ENCODE measurements at regions not wholly inside any gene's neighbourhood (a gene's known extent, or its start where the extent isn't known, plus 50 kb on each side); places are given as distances from the start of the nearest gene placed in this dataset.

DNA sequence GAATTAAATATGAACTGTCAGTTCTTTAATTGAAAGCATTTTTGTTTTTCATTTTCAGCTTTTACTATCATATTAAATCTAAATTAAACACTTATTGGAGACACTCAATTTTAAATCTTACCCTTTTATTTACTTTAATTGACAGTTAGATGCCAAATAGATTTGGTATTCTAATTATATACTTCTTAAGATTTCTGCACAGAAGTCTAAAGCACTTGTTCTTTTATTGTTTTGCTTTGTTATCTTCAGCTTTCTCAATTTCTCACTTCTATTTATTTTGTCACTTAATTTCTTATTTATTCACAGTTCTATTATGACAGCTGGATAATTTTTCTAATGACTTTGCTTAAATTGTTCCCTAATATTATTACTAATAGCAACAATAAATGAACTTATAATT, 1397.3 kb upstream of the MIR17HG start:
- no peak for DNase-seq

DNA sequence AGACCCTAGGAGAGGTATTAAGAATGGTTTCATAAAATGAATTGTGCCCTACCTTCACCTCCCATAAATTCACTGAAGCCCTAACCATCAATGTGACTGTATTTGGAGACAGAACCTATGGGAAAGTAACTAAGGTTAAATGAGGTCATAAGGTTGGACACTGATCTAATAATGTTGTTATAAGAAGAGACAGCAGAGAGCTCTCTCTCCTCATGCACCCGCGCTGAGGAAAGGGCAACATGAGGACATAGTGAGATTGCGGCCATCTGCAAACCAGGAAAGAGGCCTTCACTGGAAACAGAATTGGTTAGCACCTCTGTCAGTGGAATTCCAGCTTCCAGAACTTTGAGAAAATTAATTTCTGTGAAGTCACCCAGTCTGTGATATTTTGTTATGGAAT, 1396.1 kb upstream of the MIR17HG start:
- no peak for DNase-seq

DNA sequence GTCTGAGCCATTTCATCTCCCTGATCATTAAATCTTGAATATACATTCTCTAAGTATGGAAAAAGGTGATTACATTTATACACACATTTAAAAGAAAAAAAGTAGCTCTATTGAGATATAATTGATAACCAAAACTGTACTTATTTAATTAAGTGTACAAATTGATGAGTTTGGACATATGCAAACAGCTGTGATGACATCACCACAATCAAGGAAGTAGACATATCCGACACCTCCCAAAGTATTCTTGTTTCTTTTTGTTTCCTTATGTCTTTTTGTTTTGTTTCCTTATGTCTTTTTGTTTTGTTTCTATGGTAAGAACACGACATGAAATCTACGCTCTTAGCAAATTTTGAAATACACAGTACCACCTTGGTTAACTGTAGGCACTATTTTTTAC, 1393.9 kb upstream of the MIR17HG start:
- no peak for DNase-seq

DNA sequence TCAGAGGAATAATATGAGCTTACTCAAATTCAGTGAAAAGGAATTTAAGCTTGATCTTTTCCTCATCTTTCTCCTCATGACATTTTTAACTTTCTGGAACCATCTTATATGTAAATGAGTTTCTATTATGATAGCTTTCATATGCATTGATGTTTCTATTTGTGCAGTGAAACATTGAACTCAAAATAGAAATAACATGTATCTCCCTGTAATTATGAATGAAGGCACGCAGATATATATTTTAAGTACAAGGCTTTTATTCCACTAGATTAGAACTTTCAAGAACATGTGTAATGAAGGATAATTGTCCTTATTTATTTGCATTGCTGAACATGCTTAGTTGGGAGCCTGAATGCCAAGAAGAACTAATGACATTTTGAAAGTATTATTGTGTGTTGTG, 1391.7 kb upstream of the MIR17HG start:
- no peak for DNase-seq

DNA sequence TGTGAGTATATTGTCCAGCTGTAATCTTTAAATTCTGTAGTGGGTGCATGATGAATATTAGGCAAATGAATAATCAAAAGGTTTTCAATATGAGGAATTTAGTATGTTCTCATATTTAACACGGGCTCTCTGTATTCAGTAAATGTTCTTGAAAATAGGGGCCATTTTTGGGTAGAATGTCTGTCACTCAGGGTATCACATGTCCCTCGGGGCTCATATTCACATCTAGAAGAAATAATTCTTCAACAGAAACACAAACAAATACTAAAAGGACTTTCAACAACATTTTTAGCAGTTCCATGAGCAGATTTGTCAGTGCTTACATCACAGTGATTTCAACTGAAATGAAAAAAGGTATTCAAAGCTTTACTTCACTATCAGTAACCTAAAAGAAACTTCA, 1388.4 kb upstream of the MIR17HG start:
- no peak for DNase-seq

DNA sequence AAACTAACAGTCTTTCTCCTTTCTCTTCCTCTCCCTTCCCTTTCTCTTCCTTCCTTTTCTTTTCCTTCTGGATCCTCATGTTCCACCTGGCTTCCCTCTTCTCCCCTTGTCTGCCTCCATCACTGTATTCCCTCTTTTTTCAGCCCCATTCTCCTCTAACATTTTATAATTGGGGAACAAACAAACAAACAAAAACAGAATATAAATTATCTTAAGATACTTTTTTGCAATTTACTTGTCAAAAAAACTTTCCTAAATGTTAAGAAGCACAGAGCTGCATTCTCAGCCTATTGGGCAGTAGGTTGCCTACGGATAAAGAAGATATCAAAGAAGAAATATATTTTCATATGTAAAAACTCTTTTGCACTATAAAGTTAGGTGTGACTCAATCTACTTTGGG, 1382.2 kb upstream of the MIR17HG start:
- DNase-seq: no peak

DNA sequence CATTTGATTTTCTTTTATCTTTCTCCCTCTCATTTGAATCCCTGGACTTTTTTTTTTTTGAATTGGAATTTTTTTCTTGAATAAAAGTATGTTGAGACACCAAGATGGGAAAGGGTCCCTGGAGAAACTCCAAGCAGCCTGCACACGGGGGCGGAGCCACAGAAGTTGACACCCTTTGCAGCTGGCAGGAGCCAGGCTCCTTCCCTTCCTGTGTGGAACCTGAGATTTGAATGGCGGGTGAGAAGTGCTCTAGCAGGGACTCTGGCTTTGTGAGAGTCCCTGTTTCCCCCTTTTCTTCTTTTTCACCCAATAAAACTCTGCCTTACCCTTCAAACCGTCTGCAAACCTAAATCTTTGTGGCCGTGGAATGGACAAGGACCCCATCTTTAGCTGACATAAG, 1381.0 kb upstream of the MIR17HG start:
- no peak for DNase-seq

DNA sequence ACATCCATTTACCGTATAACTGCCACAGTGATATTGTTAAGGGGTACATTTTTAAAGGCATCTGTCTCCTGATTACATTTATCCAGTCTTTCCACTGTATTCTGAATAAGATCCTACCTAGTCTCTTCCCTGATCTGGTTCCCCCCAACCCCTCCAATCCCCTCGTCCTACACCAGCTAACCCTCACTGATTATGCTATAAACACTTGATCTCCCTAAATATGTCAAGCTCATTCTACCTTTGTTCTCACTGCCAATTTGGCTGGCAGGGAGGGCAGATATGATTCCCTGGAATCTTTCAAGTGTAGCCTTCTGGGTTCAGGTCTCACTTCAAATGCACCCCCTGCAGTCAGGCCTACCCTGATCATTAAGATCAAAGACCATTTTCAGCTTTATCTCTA, 1379.8 kb upstream of the MIR17HG start:
- no peak for DNase-seq

DNA sequence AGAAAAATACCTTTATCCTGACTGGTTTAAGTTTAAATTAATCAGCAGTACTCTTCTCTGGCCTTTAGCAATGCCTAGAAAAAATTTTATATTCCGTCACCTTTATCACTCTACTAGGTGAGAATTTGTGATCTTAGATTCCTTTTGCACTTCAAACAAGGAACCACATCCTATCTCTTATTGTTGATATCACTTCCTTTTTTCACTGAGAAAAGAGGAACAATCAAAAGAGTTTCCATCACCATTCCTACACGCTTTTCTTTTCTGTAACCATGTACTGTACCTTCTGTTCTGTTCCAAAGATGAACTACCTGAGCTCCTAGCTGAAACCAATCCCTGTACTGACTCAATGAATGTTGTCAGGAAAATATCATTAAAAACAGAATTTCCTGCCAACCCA, 1379.0 kb upstream of the MIR17HG start:
- DNase-seq: no peak

DNA sequence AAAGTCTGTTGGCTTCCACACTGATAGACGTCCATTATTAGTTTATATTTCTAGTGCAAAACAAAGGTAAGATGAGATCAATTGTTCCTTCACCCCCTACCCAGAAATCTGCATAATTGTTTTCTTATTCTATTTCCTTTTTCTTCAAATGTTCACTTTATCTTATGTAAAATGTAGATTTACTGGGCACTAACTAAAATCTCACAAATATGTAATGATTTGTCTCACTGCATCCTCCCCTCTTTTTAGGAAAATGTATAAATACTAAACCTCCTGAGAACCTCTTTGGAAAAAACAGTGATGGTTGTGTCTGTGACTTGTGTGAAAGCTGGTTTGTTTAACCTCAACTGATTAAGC, 1377.2 kb upstream of the MIR17HG start:
- DNase-seq: no peak

DNA sequence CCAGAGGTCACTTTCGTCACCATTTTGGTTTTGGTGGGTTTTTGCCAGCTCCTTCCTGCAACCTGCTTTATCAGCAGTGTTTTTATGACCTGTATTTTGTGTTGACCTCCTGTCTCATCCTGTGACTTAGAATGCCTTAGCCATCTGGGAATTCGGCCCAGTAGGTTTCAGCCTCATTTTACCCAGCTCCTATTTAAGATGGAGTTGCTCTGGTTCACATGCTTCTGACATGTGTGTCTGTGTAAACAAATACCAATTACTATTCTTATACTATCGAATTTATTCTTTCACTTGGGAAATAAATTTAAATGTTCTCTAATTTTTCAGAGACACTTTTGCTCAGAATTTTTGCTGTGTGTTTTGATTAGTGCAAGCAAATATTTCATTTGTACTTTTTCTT, 1370.3 kb upstream of the MIR17HG start:
- no peak for DNase-seq

DNA sequence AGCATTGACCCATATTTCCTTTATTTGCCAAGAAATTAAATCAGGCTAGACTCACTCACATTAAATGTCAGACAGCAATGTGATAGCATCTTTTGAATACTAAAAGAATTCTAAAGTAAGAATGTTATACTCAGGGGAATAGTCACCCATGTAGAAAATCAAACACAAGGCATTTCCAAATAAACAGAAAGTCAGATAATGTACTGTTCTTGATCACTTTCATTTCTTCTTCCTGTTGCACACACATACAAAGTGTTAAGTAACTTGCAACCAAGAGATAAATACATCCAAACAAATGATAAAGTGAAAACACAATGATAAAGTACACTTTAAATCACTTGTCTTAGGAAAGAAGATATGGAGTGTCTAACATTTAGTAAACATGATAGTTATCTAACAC, 1366.6 kb upstream of the MIR17HG start:
- no peak for DNase-seq

DNA sequence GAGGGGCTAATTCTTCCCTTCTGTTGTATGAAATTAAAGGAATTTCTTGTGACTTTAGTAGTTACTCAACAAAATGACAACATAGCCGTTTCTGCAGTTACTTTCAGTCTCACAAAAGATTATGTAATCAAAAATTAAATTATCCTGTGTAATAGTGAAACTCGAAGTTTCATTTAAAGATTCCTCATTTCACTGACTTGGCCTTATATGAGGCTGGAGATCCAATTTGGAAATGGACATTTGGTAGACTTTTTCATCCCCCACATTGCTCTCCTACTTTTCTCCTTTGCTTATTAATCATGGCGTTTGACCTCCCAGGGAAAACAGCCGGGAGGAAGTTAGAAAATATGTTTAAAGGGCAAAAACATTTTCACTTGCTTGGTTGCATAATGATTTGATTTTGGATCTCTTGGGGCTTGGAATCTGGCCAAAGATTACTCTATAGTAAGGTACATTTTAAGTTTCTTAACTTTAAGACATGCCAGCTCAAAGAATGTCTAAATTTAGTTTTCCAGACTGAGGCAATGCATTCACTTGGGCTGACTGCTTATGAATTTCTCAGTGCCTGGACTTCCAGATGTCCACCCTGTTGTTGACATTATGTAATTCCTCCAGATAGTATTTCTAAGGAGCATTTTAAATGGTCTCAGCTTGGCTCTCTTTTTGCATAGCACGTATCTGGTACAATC, 1364.9 kb upstream of the MIR17HG start:
- DNase-seq: no peak

DNA sequence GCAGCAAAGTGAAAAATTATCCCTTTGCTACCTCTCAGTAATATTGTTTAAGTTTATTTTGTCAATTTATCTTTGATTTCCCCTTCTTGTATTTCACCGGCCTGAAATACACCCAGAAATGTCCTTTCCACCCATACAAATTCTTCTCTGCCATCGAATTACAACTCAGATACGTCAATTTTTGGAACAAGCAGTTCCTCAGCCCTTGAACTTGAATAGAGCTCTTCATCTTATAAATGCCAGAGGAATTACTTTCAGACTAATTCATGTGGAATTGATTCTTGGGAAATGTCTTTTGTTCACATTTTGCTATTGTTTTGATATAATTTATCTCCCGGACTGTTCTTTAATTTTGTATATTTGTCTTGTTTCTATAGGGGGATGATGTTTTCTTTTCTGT, 1359.3 kb upstream of the MIR17HG start:
- DNase-seq: no peak

DNA sequence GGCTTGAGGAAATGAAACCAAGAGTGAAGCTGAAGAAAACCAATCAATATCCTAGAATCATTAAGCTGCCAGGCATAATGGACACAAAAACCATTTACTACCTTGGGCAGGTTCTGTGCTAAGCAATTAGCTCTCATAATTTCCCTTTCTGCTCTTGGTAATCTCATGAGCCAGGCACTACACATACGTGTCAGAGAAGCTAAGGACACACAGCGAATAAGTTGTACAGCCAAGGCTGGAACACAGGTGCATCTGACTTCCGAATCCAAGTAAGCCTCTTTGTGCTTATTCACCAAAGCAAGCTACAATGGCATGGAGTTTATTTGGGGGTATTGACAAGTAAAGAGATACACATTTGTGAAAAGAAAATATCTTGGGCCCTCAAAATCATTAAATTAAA, 1343.9 kb upstream of the MIR17HG start:
- no peak for DNase-seq

DNA sequence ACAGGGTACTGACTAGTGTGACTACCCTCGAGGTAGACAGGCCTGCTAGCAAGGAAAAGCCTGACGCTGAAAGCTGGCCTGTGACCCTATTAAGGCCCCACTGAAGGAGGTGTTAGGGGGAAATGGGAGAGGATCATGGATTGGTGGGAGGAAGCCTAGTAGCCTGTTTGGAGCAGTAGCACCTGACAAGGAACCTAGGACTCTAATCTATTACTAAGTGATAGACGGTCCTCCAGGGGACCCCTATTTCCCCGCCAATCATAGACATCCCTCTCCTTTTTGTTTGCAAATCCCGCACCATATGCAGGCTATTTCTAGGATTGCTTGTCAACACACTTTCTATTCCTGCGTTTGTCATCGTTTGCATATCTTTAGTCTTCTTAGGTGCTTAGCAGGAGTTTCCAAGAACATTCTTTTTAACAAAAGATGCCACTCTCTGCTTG, 1338.8 kb upstream of the MIR17HG start:
- DNase-seq: no peak

DNA sequence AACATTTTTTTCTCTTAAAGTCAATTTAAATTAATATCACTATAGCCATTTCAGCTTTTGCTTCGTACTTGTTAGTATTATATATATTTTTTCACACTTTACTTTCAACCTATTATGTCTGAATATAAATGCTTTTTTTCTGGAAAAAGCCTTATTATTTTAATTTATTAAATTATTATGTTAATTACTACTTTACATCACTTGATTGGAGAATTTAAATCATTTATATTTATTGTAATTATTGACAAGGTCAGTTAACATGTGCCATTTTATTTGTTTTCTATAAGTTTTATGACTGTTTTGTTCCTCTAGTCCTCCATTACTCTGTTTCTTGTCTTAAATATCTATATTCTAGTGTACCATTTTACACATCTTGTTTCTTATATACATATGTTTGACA, 1333.4 kb upstream of the MIR17HG start:
- no peak for DNase-seq

DNA sequence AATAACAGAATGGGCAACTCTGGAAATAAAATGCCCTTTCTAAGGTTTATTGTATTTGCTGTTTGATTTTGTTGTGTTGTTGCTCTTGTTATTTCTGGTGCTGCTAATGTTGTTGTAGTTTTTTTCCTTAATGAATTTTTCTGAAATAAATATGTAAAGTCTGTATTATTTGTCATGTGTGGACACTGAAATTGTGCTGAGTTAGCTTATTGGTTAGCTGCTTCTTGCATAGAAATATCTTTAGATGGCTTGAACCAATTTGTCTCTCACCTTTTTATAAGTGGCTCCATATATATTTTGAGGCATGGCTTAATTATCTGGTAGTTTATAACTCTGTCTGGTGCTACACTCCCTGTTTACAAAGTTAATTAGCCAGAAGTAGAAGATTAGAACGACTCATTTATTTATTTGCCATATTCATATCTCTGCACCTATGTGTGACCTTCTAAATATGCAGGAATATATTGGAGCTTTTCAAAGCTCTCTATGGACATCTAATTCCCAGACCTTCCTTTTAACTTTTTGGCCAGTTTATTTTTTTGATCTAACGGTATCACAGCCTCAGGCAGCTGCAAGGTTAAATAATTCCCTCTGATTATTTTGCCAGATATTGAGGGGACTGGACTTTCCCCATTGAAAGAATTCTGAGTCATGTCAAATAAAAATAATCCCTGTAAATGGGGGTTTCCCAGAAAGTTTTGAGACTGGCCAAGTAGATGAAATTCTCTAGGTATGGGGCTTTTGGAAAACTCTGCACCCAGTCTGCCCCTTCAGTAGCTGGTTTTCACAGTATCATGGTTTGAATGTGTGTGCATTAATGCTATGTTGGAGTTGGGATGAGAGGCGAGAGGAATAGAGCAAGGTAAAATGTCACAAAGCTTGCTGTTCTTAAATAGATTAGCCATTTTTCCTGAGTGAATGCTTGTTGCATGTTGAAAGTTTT, 1331.7 kb upstream of the MIR17HG start:
- DNase-seq: no peak

DNA sequence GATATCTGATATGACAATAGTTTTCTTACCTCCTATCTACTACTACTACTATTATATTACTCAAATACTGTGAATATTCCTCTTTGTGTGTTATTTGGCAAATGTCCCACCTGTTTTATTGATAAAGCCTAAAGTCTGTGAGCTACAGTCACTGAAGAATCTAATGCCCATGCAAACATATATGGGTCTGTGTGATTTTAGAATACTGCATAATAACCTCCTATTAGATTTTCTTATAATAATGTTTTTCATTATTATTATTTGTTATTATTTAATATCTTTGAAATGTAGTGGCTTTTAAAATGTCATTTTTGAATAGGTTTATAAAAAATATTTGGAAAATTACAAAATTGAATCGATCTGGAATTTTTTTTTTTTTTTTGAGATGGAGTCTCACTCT, 1330.8 kb upstream of the MIR17HG start:
- DNase-seq: no peak

DNA sequence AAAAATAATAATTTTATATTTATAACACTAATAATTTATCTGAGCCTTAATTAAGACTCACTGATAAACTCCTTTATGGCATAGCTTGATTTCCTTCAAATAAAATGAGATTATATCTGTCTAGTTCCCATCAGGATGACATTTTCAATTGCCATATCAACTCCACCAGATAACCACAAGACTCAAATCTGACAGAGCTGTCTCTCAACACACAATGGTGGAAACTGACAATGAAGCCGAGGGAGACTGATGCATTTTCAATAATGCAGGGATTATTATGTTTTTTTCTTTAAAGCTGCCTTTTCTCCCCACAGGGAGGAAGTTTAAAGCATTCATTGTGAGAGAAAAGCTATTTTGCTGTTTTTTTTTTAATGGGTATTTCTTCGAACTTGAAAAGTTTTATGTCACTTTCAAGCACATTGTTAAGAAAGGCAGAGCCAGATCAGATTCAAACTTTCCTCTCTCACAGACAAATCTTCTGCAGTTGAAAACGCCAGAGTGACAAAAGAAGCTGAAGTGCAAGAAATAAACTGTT, 1326.9 kb upstream of the MIR17HG start:
- DNase-seq: no peak

DNA sequence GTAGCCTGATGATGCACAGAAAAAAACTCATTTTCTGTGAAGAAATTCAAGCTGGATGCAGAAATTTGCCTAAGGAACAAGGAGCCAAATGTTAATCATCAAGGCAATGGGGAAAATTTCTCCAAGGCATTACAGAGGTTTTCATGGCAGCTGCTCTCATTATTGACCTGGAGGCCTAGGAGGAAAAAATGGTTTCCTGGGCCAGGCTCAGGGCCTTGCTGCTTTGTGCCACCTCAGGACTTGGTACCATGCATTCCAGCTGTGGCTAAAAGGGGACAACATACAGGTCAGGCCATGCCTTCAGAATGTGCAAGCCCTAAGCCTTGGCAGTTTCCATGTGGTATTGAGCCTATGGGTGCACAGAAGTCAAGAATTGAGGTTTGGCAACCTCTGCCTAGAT, 1320.1 kb upstream of the MIR17HG start:
- no peak for DNase-seq

DNA sequence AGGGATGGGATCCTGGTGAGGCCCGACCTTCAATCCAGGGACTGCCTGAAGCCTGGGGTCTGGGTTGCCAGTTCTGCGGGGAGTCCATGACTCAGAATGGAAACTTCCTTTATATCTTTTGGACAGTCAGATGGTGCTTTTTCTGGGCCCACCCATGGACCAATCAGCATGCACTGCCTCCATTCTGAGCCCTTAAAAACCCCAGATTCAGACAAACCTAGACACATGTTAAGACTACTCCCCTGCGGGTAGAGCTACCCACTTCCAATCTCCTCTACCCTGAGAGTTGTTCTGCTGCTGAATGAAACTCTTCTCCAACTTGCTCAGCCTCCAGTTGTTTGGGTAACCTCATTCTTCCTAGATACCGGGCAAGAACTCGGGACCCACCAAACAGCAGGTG, 1315.2 kb upstream of the MIR17HG start:
- no peak for DNase-seq

DNA sequence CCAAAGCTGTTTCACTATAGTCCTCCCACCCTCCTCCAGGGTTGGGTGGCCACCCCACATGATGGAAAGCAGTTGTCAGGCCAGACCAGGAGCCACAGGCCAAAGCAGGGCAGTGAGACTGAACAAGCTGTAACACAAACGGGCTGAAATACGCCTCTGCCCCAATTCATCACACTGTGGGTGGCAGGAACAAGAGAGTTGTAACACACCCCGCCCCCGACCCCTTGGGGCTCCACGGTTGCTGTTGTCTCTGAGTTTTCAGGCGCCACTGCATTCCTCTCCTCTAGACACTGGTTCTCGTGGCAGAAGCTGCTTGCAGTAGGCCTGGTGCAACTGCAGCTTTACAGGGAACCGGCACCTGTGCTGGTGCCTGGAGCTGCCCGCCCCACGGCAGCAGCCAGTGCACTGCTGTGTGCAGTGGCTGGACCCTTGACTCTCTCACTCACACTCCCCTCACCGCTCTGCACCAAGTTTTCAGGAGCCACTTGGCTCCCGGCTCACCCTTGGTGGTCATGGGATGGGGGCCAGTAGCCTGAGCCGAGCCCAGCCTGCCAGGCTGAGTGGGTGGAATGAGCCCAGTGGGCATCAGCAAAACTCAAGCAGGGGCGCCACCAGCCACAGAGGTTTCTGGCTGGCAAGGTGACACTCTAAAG, 1314.5 kb upstream of the MIR17HG start:
- no peak for DNase-seq

DNA sequence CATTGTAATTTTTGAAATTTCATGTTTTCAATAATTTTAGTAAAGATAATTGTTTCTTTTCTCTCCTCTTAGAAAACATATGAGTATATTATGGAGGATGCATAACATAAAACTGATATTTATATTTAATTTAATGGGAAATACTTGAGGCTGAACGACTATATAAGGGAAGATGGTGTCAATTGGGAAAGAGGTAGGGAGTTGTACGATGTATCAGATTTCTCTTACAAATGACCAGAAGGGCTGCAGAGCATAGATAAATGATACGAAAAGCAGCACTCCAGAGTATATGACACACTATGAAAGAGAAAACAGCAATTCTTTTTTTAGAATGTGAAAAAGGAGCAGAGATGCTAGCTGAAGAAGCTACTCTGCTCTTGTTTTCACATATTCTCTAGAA, 1308.0 kb upstream of the MIR17HG start:
- no peak for DNase-seq
